Tibial nerve (tissue), 4 donors: ENCODE measurements at regions not wholly inside any gene's neighbourhood (a gene's known extent, or its start where the extent isn't known, plus 50 kb on each side); places are given as distances from the start of the nearest gene placed in this dataset.

Experiments used
- DNase-seq, 2 donors: peaks; one replicate each; pipeline ENCODE4 v3.0.0-alpha.2; 2019; ENCODE audit warnings: low spot score in 2 of 2
- H3K27ac ChIP-seq, 4 donors: fragments of 200-600 bp; sonication (generic) in 3 of 4; one replicate each; pipeline ENCODE4 v1.5.1; 2017 to 2019; ENCODE audit warnings: mild to moderate bottlenecking in 1 of 4
- H3K27me3 ChIP-seq, 2 donors: fragments of 200-600 bp; sonication (generic) in 1 of 2; one replicate each; pipeline versions ENCODE4 v1.5.1 to v1.6.0; 2017 to 2019
- H3K36me3 ChIP-seq, 3 donors: fragments of 200-600 bp; sonication (generic); one replicate each; pipeline ENCODE4 v1.5.1; 2018 to 2019
- H3K4me1 ChIP-seq, 4 donors: fragments of 200-600 bp; sonication (generic) in 3 of 4; one replicate each; pipeline ENCODE4 v1.5.1; 2017 to 2019
- H3K4me3 ChIP-seq, 4 donors: fragments of 200-600 bp; sonication (generic) in 3 of 4; one replicate each; pipeline ENCODE4 v1.5.1; 2017 to 2019; ENCODE audit warnings: mild to moderate bottlenecking in 1 of 4, moderate library complexity in 1 of 4
- H3K9me3 ChIP-seq, 4 donors: fragments of 200-600 bp; sonication (generic) in 3 of 4; one replicate each; pipeline ENCODE4 v1.5.1; 2017 to 2019
- CTCF ChIP-seq, 5 experiments: fragments of 200-600 bp in 3 of 5; fragments of 450-650 bp in 2 of 5; sonication (generic) in 3 of 5; IDR thresholded peaks; one replicate each; pipeline ENCODE4 v1.5.1; 2016 to 2019; ENCODE audit warnings: antibody characterized with exemption in 5 of 5, mild to moderate bottlenecking in 3 of 5, moderate library complexity in 2 of 5
- EP300 ChIP-seq, 2 donors: sonication (generic); formaldehyde crosslinking; IDR thresholded peaks; one replicate each; pipeline ENCODE4 v1.6.1; 2017; ENCODE audit warnings: antibody characterized with exemption in 2 of 2, mild to moderate bottlenecking in 1 of 2
- POLR2A ChIP-seq, 2 donors: fragments of 450-650 bp; IDR thresholded peaks; one replicate each; pipeline ENCODE4 v1.6.1; 2017; ENCODE audit warnings: antibody characterized with exemption in 2 of 2, mild to moderate bottlenecking in 2 of 2, moderate library complexity in 2 of 2
- WGBS, 2 donors: methylation state at CpG; one replicate each; pipeline ENCODE4 v1.1.5; 2018; 5-methylcytosine and 5-hydroxymethylcytosine counted together

- WGBS, 2 donors: 79 to 90% methylated on average over 2 of the region's 2 CpGs
- H3K36me3 ChIP-seq: no peaks in the 10 kb centered on the region
- H3K27me3 ChIP-seq: no peaks in the 10 kb centered on the region
- TF ChIP-seq POLR2A (IDR thresholded peaks at IDR 0.05) (no peak), CTCF (IDR thresholded peaks at IDR 0.05) (no peak), EP300 (IDR thresholded peaks at IDR 0.05) (no peak)
- H3K4me1 ChIP-seq: no peaks in the 10 kb centered on the region
- no peak overlapping the region for H3K4me3 ChIP-seq
- H3K27ac ChIP-seq: no peak overlapping the region
- no peak for DNase-seq
- no peaks in the 10 kb centered on the region for H3K9me3 ChIP-seq
Observed at GRCh38 chr9:11874414-11874813, 818.8 kb upstream of the TYRP1 start.

DNA sequence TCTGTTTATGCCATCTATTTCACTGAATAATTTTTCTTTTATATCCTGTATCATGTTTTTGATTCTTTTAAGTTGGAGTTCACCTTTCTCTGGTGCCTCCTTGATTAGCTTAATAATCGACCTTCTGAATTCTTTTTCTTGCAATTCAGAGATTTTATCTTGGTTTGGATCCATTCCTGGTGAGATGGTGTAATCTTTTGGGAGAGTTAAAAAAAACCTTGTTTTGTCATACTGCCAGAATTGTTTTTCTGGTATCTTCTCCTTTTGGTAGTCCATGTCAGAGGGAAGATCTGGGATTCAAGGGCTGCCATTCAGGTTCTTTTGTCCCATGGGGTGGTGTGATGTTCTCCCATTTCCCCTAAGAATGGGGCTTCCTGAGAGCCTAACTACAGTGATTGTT is 800.8 kb upstream of the TYRP1 start:
- no peak overlapping the region for H3K4me3 ChIP-seq
- WGBS, 2 donors: 63 to 67% methylated on average over 1 of the region's 1 CpG
- H3K9me3 ChIP-seq: peaks cover 0 to 3% (median 0%) of the 10 kb centered on the region in 4 donors
- H3K4me1 ChIP-seq: no peaks in the 10 kb centered on the region
- no peaks in the 10 kb centered on the region for H3K36me3 ChIP-seq
- H3K27me3 ChIP-seq: no peaks in the 10 kb centered on the region
- no peak overlapping the region for H3K27ac ChIP-seq
- no peak for TF ChIP-seq CTCF (IDR thresholded peaks at IDR 0.05)
- no peak for DNase-seq

DNA sequence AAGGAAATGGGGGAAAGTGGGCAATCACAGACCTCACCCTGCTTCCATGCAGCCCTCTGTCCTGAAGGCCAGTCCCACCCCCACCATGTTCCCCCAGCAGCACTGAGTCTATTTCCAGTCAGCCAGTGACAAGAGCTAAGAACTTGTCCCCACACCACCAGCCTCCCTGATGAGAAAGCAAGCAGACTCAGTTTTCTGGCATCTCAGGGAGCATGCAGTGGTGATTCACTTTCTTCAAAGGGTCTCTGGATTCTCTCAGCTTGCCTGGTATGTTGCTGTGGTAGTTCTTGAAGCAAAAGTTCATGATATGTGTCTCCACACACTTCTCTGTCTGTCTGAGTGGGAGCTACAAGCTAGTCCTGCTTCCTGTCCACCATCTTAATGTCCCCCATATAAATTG is 799.9 kb upstream of the TYRP1 start:
- Histone ChIP-seq H3K4me3 (no peak overlapping the region), H3K27me3 (no peaks in the 10 kb centered on the region), H3K36me3 (no peaks in the 10 kb centered on the region), H3K9me3 (peaks cover 0 to 3% (median 0%) of the 10 kb centered on the region in 4 donors), H3K4me1 (no peaks in the 10 kb centered on the region), H3K27ac (no peak overlapping the region)
- TF ChIP-seq CTCF (IDR thresholded peaks at IDR 0.05): no peak
- TF ChIP-seq EP300 (IDR thresholded peaks at IDR 0.05): no peak
- TF ChIP-seq POLR2A (IDR thresholded peaks at IDR 0.05): no peak
- DNase-seq: no peak

- peaks cover 0 to 3% (median 0%) of the 10 kb centered on the region in 4 donors for H3K9me3 ChIP-seq
- no peak for TF ChIP-seq CTCF (IDR thresholded peaks at IDR 0.05)
- no peak for TF ChIP-seq POLR2A (IDR thresholded peaks at IDR 0.05)
- no peak for TF ChIP-seq EP300 (IDR thresholded peaks at IDR 0.05)
- no peak for DNase-seq
- no peaks in the 10 kb centered on the region for H3K36me3 ChIP-seq
- 88 to 93% methylated on average over 1 of the region's 1 CpG for WGBS, 2 donors
- no peak overlapping the region for H3K27ac ChIP-seq
- no peaks in the 10 kb centered on the region for H3K27me3 ChIP-seq
- H3K4me1 ChIP-seq: no peaks in the 10 kb centered on the region
- H3K4me3 ChIP-seq: no peak overlapping the region
Observed at GRCh38 chr9:11894136-11894535, 799.0 kb upstream of the TYRP1 start.

DNA sequence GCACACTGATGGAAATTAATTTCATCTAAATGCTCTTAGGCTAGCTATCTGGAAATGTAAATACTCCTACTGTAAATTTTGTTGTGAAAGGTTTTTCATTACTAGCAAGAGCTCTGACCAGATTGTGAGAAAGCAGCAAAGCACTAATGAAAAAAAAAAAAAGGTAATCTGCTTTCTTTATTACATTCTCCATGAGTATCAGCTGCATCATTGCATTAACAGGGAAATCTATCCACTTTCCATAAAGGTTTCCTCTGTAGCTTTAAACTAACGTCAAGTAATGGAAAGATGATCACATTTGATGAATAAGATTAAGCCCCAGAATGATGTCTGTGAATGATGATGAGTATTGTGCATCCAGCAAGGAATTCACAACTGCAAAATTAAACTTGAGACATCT is 790.6 kb upstream of the TYRP1 start:
- Histone ChIP-seq H3K9me3 (no peaks in the 10 kb centered on the region), H3K27me3 (no peaks in the 10 kb centered on the region), H3K4me3 (no peak overlapping the region), H3K4me1 (no peaks in the 10 kb centered on the region), H3K36me3 (no peaks in the 10 kb centered on the region), H3K27ac (no peak overlapping the region)
- 57 to 58% methylated on average over 1 of the region's 1 CpG for WGBS, 2 donors
- TF ChIP-seq CTCF (IDR thresholded peaks at IDR 0.05) (no peak), EP300 (IDR thresholded peaks at IDR 0.05) (no peak), POLR2A (IDR thresholded peaks at IDR 0.05) (no peak)
- DNase-seq: no peak
